ENCODE measurements at regions not wholly inside any gene's neighbourhood (a gene's known extent, or its start where the extent isn't known, plus 50 kb on each side); places are given as distances from the start of the nearest gene placed in this dataset.

GRCh38 chr11:134542401-134543165 is 130.5 kb upstream of the B3GAT1 start:
- TF ChIP-seq CTCF (IDR thresholded peaks at IDR 0.05): no peak
- TF ChIP-seq EZH2phosphoT487 (IDR thresholded peaks at IDR 0.05): no peak
- no peak for TF ChIP-seq EZH2 (IDR thresholded peaks at IDR 0.05)
